ENCODE measurements at regions not wholly inside any gene's neighbourhood (a gene's known extent, or its start where the extent isn't known, plus 50 kb on each side); places are given as distances from the start of the nearest gene placed in this dataset.
"Not testable (repeated sequence)": the region's sequence is repeated elsewhere in the genome, so short reads cannot be mapped to it uniquely, and the experiment has no call there.

- no peak for DNase-seq
These were observed 250.1 kb upstream of the TRPC7 start for GRCh38 chr5:136615251-136616119.

GRCh38 chr5:136613230-136613629 is 247.9 kb upstream of the TRPC7 start:
- no peak for DNase-seq

- no peak for DNase-seq
These were observed 240.3 kb upstream of the TRPC7 start for GRCh38 chr5:136605638-136606037.

- DNase-seq = no peak
These were observed 235.0 kb upstream of the TRPC7 start for GRCh38 chr5:136600306-136600705.

- DNase-seq = no peak
These were observed 233.6 kb upstream of the TRPC7 start for GRCh38 chr5:136598802-136599404.

- no peak for DNase-seq
These were observed 229.1 kb upstream of the TRPC7 start for GRCh38 chr5:136594416-136594815.

- DNase-seq = no peak
These were observed 225.2 kb upstream of the TRPC7 start for GRCh38 chr5:136590581-136590980.

- DNase-seq = no peak
These were observed 220.9 kb upstream of the TRPC7 start for GRCh38 chr5:136586196-136586595.

- DNase-seq = no peak
These were observed 219.1 kb upstream of the TRPC7 start for GRCh38 chr5:136584474-136584873.

GRCh38 chr5:136579238-136579637 is 213.9 kb upstream of the TRPC7 start:
- no peak for DNase-seq

- DNase-seq = not testable (repeated sequence)
These were observed 204.5 kb upstream of the TRPC7 start for GRCh38 chr5:136569875-136570274.

GRCh38 chr5:136565457-136565856 is 200.1 kb upstream of the TRPC7 start:
- DNase-seq = not testable (repeated sequence)

GRCh38 chr5:136565050-136565449 is 199.7 kb upstream of the TRPC7 start:
- not testable (repeated sequence) for DNase-seq

- not testable (repeated sequence) for DNase-seq
These were observed 199.1 kb upstream of the TRPC7 start for GRCh38 chr5:136564431-136564830.

- no peak for DNase-seq
These were observed 198.1 kb upstream of the TRPC7 start for GRCh38 chr5:136563489-136563888.

GRCh38 chr5:136560126-136560525 is 194.8 kb upstream of the TRPC7 start:
- DNase-seq = no peak

GRCh38 chr5:136559651-136560050 is 194.3 kb upstream of the TRPC7 start:
- DNase-seq = no peak

GRCh38 chr5:136547096-136547495 is 181.8 kb upstream of the TRPC7 start:
- DNase-seq = not testable (repeated sequence)

- DNase-seq = not testable (repeated sequence)
These were observed 181.1 kb upstream of the TRPC7 start for GRCh38 chr5:136546441-136546840.

- not testable (repeated sequence) for DNase-seq
These were observed 179.7 kb upstream of the TRPC7 start for GRCh38 chr5:136545031-136545430.

GRCh38 chr5:136538534-136538933 is 173.2 kb upstream of the TRPC7 start:
- no peak for DNase-seq

- no peak for DNase-seq
These were observed 163.7 kb upstream of the TRPC7 start for GRCh38 chr5:136529081-136529480.

- no peak for DNase-seq
These were observed 163.2 kb upstream of the TRPC7 start for GRCh38 chr5:136528481-136529030.

- DNase-seq = no peak
These were observed 162.0 kb upstream of the TRPC7 start for GRCh38 chr5:136527311-136527710.
